Naive thymus-derived CD8-positive, alpha-beta T cell (primary cell): ENCODE measurements at regions not wholly inside any gene's neighbourhood (a gene's known extent, or its start where the extent isn't known, plus 50 kb on each side); places are given as distances from the start of the nearest gene placed in this dataset.
A peak's percentile ranks its signal among the peaks of the same experiment; 100 is the strongest.

ENCODE experiments used
- ATAC-seq, 2 donors: fragments of 150-1000 bp; cut with Tn5 transposase in 1 of 2; sonication (Bioruptor Pico), chemical (Tn5 transposase) in 1 of 2; 1 replicate in 1 of 2; 2 replicates in 1 of 2; pipeline ENCODE4 v1.10.0; 2021; ENCODE audit warnings: mild to moderate bottlenecking in 2 of 2, moderate library complexity in 2 of 2
- POLR2A ChIA-PET: fragments of 350-600 bp; sonication (Branson Sonifier 250); formaldehyde crosslinking; loops from one replicate; lab custom pipeline; 2021; ENCODE audit warnings: antibody characterized with exemption; lab: Charles Lee
- DNase-seq, 10 donors: peaks; one replicate each; pipeline versions ENCODE4 v3.0.0 to v3.0.0-alpha.2; 2020 to 2022
- H3K27ac Mint-ChIP-seq, 10 donors: one replicate each; pipeline ENCODE4 v1.8.0; 2020 to 2022; ENCODE audit warnings: mild to moderate bottlenecking in 10 of 10, mixed read lengths in 10 of 10, moderate library complexity in 4 of 10, inconsistent platforms in 1 of 10
- H3K27me3 Mint-ChIP-seq, 5 donors: one replicate each; pipeline ENCODE4 v1.8.0; 2021 to 2022; ENCODE audit warnings: mixed read lengths in 5 of 5
- H3K36me3 Mint-ChIP-seq, 3 donors: one replicate each; pipeline ENCODE4 v1.8.0; 2020 to 2022; ENCODE audit warnings: mixed read lengths in 3 of 3, mild to moderate bottlenecking in 2 of 3, inconsistent platforms in 1 of 3
- H3K4me1 Mint-ChIP-seq, 4 donors: one replicate each; pipeline ENCODE4 v1.8.0; 2021 to 2022; ENCODE audit warnings: mixed read lengths in 4 of 4
- H3K4me3 Mint-ChIP-seq, 10 donors: one replicate each; pipeline ENCODE4 v1.8.0; 2020 to 2022; ENCODE audit warnings: mild to moderate bottlenecking in 10 of 10, mixed read lengths in 10 of 10, moderate library complexity in 6 of 10, inconsistent platforms in 1 of 10
- H3K9me3 Mint-ChIP-seq, 9 donors: one replicate each; pipeline ENCODE4 v1.8.0; 2020 to 2022; ENCODE audit warnings: mixed read lengths in 9 of 9, mild to moderate bottlenecking in 3 of 9, inconsistent platforms in 1 of 9, moderate library complexity in 1 of 9

DNA sequence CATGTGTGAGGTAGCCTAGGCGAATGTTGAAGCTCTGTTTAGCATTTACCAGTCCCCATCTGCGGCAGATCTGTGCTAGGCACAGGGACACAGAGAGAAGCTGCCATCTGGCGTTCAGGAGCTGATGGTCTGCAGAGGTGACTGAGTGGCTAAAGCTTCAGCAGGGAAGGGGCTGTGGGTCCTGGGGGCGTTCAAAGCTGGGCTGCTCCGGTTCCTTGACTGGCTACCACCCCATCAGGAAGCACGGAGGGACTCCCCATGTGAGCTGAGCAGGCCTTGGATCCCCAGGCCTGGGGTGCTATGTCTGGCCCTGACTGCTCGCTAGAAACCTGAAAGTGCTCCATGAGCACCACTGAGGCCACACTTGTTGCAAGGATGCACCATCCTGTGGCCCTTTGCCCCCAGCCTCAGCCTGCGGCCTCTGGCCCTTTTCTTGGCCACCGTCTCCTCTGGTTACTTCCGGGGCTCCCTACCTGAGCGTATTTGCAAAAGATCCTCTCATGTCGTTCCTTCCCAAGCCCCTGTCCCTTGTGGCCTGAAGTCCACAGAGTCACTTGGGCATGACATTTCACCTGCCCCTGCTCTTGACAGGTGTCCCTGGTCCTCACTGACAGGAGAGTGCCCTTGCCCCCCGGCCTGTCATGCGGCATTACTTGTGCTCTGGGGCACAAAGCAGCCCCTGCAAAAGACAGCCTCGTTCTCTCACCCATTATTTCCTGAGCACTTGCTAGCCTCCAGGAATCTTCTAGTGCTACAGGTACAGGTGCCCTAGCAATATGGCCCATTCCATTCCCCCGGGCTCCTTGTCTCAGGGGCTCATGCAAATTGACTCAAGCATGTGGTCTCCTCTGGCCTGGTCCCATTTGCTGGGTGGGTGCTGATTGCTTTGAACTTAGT is 108.1 kb downstream of the GLRX3 start:
- Mint-ChIP-seq H3K27ac (no peak overlapping the region), H3K4me1 (peaks cover 14 to 21% (median 16%) of the 10 kb centered on the region in 4 donors), H3K9me3 (peaks cover 0 to 18% (median 12%) of the 10 kb centered on the region in 9 donors), H3K4me3 (peak overlapping the region in 1 of 10 donors; percentile 28), H3K27me3 (peaks cover 18 to 40% (median 37%) of the 10 kb centered on the region in 5 donors), H3K36me3 (peaks cover 2 to 11% (median 9%) of the 10 kb centered on the region in 3 donors)
- no peak for DNase-seq
- POLR2A ChIA-PET, result no interaction called here
- no peak for ATAC-seq

DNA sequence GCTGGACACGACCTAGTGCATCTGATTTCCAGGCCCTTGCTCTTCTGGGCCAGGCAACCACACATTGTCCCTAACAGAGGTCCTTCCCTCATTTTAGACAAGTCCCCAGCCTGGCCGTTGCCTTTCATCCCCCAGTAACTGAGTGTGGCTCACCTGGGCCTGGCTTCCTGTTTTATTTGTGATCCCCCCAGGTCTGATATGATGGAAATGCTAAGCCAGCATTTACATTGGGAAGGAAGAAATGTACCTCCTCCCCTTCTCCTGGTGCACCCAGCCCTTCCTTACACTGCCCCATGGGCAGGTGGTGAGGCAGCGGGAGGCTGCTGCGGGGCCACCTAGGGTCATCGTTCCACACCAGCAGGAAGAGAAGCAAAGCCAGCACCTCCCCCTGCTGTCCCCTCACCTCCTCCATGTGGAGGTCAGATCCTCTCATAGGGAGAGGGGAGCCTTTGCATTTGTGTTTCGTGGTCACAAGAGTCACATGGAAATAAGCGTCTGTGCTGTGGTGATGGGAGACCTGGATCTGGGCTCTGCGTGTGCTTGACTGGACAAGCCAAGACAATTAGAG is 108.8 kb downstream of the GLRX3 start:
- Mint-ChIP-seq H3K4me1 (peaks cover 14 to 21% (median 16%) of the 10 kb centered on the region in 4 donors), H3K9me3 (peaks cover 0 to 18% (median 9%) of the 10 kb centered on the region in 9 donors), H3K4me3 (no peak overlapping the region), H3K27ac (no peak overlapping the region), H3K36me3 (peaks cover 2 to 9% (median 9%) of the 10 kb centered on the region in 3 donors), H3K27me3 (peaks cover 18 to 40% (median 37%) of the 10 kb centered on the region in 5 donors)
- ATAC-seq (no peak), DNase-seq (no peak)
- POLR2A ChIA-PET, result no interaction called here

DNA sequence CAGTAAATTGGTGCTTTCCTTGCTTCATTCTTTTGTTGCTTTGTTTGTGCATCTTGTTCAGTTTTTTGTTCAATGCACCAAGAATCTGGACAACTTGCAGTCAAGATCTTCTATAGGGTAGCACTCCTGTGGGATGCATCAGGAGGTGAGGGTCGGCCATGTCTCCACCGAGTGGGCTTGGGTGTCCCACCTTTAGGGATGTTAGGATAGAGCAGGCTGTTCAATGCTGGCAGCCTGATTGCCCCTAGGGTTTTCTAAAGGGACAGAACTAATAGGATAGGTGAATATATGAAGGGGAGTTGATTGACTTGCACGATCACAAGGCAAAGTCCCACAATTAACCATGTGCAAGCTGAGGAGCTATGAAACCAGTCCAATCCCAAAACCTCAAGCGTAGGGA is 109.9 kb downstream of the GLRX3 start:
- Mint-ChIP-seq H3K36me3 (peaks cover 2 to 9% (median 2%) of the 10 kb centered on the region in 3 donors), H3K27ac (no peak overlapping the region), H3K27me3 (peaks cover 13 to 36% (median 33%) of the 10 kb centered on the region in 5 donors), H3K4me1 (peaks cover 14 to 21% (median 16%) of the 10 kb centered on the region in 4 donors), H3K4me3 (no peak overlapping the region), H3K9me3 (peaks cover 0 to 9% (median under 1%) of the 10 kb centered on the region in 9 donors)
- no peak for ATAC-seq
- no peak for DNase-seq
- POLR2A ChIA-PET, result no interaction called here

DNA sequence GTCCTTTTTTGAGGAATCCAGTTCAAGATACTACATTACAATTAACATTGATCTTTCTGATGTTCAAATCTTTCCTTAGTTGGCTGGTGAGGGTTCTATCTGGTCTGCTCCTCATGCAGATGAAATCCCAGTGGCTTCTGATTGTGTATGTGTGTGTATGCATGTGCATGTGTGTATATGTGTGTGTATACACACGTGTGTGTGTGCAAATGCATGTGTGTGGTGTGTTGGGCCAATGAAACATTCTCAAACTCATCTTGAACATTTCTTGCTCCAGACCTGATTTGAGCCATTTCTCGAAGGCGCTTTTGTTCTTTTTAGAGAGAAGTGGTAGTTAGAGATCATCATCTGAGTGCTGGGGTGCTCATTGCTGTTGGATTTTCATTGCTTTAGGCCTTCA is 113.9 kb downstream of the GLRX3 start:
- peaks cover 0 to 2% (median 0%) of the 10 kb centered on the region in 9 donors for H3K9me3 Mint-ChIP-seq
- H3K27me3 Mint-ChIP-seq, result peaks cover 3 to 16% (median 7%) of the 10 kb centered on the region in 5 donors
- H3K36me3 Mint-ChIP-seq, result peaks cover 0 to 5% (median 2%) of the 10 kb centered on the region in 3 donors
- H3K4me3 Mint-ChIP-seq, result no peak overlapping the region
- no peak overlapping the region for H3K27ac Mint-ChIP-seq
- no peak for DNase-seq
- no peak for ATAC-seq
- H3K4me1 Mint-ChIP-seq, result peaks cover 0 to 5% (median 0%) of the 10 kb centered on the region in 4 donors
- POLR2A ChIA-PET, result no interaction called here

DNA sequence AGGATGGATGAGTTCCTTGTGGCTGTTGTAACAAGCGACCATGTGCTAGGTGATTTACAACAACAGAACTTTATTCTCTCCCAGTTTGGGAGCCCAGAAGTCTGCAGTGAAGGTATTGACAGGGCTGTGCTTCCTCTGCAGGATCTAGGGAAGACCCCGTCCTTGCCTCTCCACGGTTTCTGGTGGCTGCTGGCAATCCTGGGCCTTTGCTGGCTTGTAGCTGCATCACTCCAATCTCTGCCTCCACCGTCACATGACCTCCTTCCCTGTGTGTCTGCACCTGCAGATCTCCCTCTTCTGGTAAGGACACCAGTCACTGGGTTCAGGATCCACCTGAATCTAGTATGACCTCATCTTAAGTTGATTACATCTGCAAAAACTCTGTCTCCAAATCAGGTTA is 115.6 kb downstream of the GLRX3 start:
- POLR2A ChIA-PET, result no interaction called here
- peaks cover 0 to 8% (median 2%) of the 10 kb centered on the region in 5 donors for H3K27me3 Mint-ChIP-seq
- DNase-seq, result no peak
- H3K4me3 Mint-ChIP-seq, result no peak overlapping the region
- H3K36me3 Mint-ChIP-seq, result peaks cover 0 to 3% (median 2%) of the 10 kb centered on the region in 3 donors
- no peak for ATAC-seq
- peaks cover 0 to 2% (median 0%) of the 10 kb centered on the region in 9 donors for H3K9me3 Mint-ChIP-seq
- H3K4me1 Mint-ChIP-seq, result peaks cover 0 to 4% (median 0%) of the 10 kb centered on the region in 4 donors
- H3K27ac Mint-ChIP-seq, result no peak overlapping the region

DNA sequence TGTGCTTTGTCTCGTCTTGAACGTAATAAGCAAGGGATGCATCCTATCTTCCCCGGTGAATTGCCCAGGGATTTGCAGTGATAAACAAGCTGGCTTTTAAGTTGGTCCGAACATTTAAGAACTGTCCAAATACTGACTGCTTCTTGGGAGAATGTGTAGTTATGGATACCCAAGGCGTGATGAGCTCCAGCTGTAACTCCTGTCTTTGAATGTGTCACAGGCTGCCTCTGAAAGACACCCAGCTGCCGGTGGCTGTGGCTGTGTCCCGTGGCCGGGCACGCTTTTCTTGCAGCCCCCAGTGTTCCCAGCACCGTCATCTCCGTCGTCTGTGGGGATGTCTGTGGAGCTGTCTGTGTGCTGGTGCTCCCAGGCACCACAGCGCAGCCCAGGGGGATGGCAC is 118.1 kb downstream of the GLRX3 start:
- no peak for ATAC-seq
- DNase-seq, result no peak
- H3K9me3 Mint-ChIP-seq, result no peaks in the 10 kb centered on the region

DNA sequence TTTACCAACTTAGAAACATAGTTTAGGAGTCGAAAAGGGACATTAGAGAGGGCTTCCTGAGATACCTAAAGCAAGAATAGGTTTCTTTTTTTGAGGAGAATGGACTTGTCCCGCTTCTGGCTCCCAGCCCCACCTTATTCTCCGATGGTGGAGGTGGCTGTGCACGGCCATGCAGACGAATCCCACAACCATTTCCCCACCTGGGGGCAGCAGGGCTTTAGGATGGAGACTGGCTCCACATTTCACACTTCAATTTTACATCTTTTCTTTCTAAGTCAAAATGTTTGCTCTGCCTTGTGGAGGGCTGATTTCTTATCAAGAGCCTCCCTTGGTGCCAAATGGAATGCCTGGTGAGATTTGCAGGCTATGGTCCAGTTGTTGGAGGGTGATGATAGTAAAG is 118.5 kb downstream of the GLRX3 start:
- Mint-ChIP-seq H3K27me3 (no peaks in the 10 kb centered on the region), H3K9me3 (no peaks in the 10 kb centered on the region), H3K4me1 (no peaks in the 10 kb centered on the region), H3K36me3 (peaks cover 0 to 4% (median 0%) of the 10 kb centered on the region in 3 donors), H3K27ac (no peak overlapping the region), H3K4me3 (no peak overlapping the region)
- DNase-seq (no peak), ATAC-seq (no peak)
- POLR2A ChIA-PET, result no interaction called here

More for the DNA sequence above, 118.1 kb downstream of the GLRX3 start:
- Mint-ChIP-seq H3K27me3 (no peaks in the 10 kb centered on the region), H3K27ac (no peak overlapping the region), H3K36me3 (peaks cover 0 to 4% (median 0%) of the 10 kb centered on the region in 3 donors), H3K4me3 (no peak overlapping the region), H3K4me1 (no peaks in the 10 kb centered on the region)
- POLR2A ChIA-PET, result no interaction called here

DNA sequence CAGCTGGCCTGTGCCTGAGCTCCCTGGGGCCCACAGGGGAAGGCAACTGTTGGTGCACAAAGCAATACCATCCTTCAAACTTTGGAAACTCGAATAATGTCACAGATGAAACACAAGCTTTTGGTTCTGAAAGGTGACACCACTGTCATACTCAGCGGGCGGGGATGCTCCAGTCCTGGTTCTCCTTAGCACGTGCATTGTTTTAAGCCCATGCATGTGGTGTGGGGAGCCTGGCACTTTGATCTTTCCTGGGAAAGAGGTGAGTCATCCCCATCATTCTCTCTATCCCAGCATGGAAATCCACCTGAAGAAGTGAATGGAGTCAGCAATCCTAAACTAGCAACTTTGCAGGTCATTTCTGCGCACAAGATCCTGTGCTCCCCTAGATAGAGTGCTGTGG is 119.6 kb downstream of the GLRX3 start:
- Mint-ChIP-seq H3K9me3 (no peaks in the 10 kb centered on the region), H3K36me3 (peaks cover 0 to 4% (median 0%) of the 10 kb centered on the region in 3 donors), H3K27ac (no peak overlapping the region), H3K27me3 (no peaks in the 10 kb centered on the region), H3K4me1 (no peaks in the 10 kb centered on the region), H3K4me3 (no peak overlapping the region)
- ATAC-seq (no peak), DNase-seq (no peak)
- POLR2A ChIA-PET, result no interaction called here

DNA sequence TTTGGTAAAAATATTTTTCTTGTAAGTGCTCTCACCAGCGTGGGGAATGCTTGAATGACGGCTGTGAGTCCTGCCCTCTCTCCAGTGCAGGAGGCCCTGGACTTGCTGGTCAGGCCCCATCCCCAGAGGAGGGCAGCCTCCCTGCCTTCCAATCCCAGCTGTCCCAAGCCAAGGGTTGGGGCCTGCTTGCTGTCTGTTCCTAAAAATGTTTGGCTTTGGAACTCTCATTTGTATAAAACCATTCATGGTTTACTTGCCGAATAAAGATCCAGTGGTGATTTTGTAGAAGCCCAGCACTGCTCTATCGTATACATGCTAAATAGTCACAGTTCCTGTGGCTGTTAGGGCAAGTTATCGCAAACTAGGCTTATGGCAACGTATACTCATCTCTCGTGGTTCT is 121.7 kb downstream of the GLRX3 start:
- no peaks in the 10 kb centered on the region for H3K9me3 Mint-ChIP-seq
- peaks cover 0 to 5% (median 4%) of the 10 kb centered on the region in 3 donors for H3K36me3 Mint-ChIP-seq
- H3K27me3 Mint-ChIP-seq, result no peaks in the 10 kb centered on the region
- POLR2A ChIA-PET, result no interaction called here
- DNase-seq, result no peak
- ATAC-seq, result no peak
- no peak overlapping the region for H3K4me3 Mint-ChIP-seq
- H3K27ac Mint-ChIP-seq, result no peak overlapping the region
- H3K4me1 Mint-ChIP-seq, result no peaks in the 10 kb centered on the region

DNA sequence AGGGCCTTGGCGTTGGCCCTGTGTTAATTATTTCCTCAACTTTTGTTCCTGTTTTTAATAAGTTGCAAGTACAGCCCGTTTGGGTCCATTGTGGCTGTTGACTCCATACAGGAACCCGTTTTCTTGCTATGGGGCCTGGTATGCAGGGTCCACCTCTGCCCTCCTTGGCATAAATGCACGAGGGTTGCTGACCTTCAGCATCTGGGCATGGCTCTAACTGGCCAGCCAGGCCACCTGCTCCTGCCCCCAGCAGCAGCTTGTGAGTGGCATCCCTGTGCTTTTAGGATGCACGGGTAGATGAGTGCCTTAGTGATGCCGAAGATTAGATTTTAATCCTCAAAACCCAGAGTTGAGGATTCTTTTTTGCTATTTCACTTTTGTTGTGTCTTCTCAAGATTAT is 123.2 kb downstream of the GLRX3 start:
- peaks cover 0 to 4% (median 0%) of the 10 kb centered on the region in 5 donors for H3K27me3 Mint-ChIP-seq

DNA sequence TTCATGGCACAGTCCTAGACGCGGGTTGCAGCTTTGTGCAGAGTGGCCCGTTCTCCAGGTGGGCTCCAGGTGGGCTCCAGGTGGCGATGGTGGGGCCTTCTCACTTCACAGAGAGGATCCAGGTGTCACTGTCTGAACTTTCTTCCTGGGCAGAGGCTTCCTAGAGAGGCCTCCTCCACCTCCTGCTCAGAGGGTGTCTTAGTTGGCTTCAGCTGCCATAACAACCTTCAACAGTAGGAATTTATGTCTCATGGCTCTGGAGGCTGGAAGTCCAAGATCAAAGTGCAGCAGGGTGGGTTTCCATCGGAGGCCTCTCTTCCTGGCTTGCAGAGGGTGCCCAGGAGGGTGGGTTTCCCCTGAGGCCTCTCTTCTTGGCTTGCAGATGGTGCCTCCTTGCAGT is 125.1 kb downstream of the GLRX3 start:
- Mint-ChIP-seq H3K9me3 (peaks cover 0 to 4% (median 0%) of the 10 kb centered on the region in 9 donors), H3K27ac (peak overlapping the region in 1 of 10 donors; percentile 8), H3K36me3 (peaks cover 2 to 11% (median 10%) of the 10 kb centered on the region in 3 donors), H3K4me1 (peaks cover 0 to 4% (median 0%) of the 10 kb centered on the region in 4 donors), H3K27me3 (peaks cover 0 to 4% (median 0%) of the 10 kb centered on the region in 5 donors), H3K4me3 (no peak overlapping the region)
- DNase-seq, result no peak
- no peak for ATAC-seq
- POLR2A ChIA-PET, result no interaction called here

More for the DNA sequence above, 123.2 kb downstream of the GLRX3 start:
- DNase-seq, result no peak
- no peak for ATAC-seq
- POLR2A ChIA-PET, result no interaction called here
- H3K27ac Mint-ChIP-seq, result no peak overlapping the region
- H3K4me3 Mint-ChIP-seq, result no peak overlapping the region
- peaks cover 0 to 2% (median 0%) of the 10 kb centered on the region in 9 donors for H3K9me3 Mint-ChIP-seq
- H3K36me3 Mint-ChIP-seq, result peaks cover 2 to 8% (median 4%) of the 10 kb centered on the region in 3 donors
- peaks cover 0 to 2% (median 0%) of the 10 kb centered on the region in 4 donors for H3K4me1 Mint-ChIP-seq

DNA sequence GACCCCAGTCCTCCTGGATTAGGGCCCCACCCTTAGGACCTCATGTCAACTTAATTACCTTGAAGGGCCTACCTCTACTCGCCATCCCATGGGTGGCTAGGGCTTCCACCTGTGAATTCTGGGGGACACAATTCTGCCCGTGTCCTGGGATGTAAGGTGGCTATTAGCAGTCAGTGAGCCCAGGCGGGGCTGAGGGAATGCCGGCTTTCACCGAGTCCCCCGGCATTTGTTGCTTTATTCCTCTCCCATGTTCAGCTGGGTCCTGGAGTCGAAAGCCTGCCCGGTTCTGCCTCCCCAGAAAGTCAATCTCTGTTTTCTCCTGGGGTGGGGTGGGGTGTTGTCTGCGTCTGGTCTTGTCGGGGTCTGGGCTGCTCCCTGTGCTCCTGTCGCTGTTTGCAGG is 125.6 kb downstream of the GLRX3 start:
- peaks cover 0 to 4% (median 0%) of the 10 kb centered on the region in 9 donors for H3K9me3 Mint-ChIP-seq
- POLR2A ChIA-PET, result no interaction called here
- H3K27me3 Mint-ChIP-seq, result peaks cover 0 to 4% (median 0%) of the 10 kb centered on the region in 5 donors
- H3K36me3 Mint-ChIP-seq, result peaks cover 2 to 11% (median 10%) of the 10 kb centered on the region in 3 donors
- DNase-seq, result no peak
- H3K4me3 Mint-ChIP-seq, result no peak overlapping the region
- H3K27ac Mint-ChIP-seq, result no peak overlapping the region
- peaks cover 0 to 4% (median 0%) of the 10 kb centered on the region in 4 donors for H3K4me1 Mint-ChIP-seq
- no peak for ATAC-seq

DNA sequence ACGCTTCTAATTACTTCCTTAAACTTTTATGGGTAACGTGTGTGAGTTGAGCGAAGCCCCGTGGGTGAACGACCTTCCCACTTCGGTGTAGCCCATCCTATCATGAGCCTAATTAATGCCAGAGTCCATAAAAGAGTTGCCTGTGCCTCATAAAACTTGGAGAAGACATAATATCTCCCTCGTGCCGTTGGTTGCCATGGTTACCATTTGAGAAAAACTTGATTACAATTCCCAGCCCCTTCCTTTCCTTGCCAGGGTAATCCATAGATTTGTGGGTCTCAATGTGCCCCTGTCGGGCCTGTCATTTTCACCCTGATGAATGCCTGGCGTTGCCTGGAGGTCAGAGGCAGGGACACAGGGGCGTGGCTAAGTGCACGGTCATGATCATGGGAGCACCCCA is 127.1 kb downstream of the GLRX3 start:
- POLR2A ChIA-PET, result no interaction called here
- H3K4me3 Mint-ChIP-seq, result no peak overlapping the region
- H3K27ac Mint-ChIP-seq, result no peak overlapping the region
- H3K9me3 Mint-ChIP-seq, result peaks cover 0 to 7% (median 3%) of the 10 kb centered on the region in 9 donors
- DNase-seq, result no peak
- H3K4me1 Mint-ChIP-seq, result peaks cover 0 to 6% (median 0%) of the 10 kb centered on the region in 4 donors
- peaks cover 2 to 11% (median 7%) of the 10 kb centered on the region in 3 donors for H3K36me3 Mint-ChIP-seq
- ATAC-seq, result no peak
- H3K27me3 Mint-ChIP-seq, result peaks cover 0 to 4% (median 0%) of the 10 kb centered on the region in 5 donors
